ENCODE measurements at regions not wholly inside any gene's neighbourhood (a gene's known extent, or its start where the extent isn't known, plus 50 kb on each side); places are given as distances from the start of the nearest gene placed in this dataset.

- TF ChIP-seq CTCF (IDR thresholded peaks at IDR 0.05) (no peak), POLR2A (IDR thresholded peaks at IDR 0.05) (no peak)
These were observed 328.8 kb upstream of the GATB start for GRCh38 chr4:152089584-152089983.
